GM18499 (cell line): ENCODE measurements at regions not wholly inside any gene's neighbourhood (a gene's known extent, or its start where the extent isn't known, plus 50 kb on each side); places are given as distances from the start of the nearest gene placed in this dataset.

ENCODE experiments used
- ATAC-seq: cut with Tn5 transposase; IDR thresholded peaks from one replicate; pipeline ENCODE4 v1.9.1; 2021; ENCODE audit warnings: moderate number of reproducible peaks; ENCODE audit not compliant: insufficient read depth, unreplicated experiment

- ATAC-seq, result peak; percentile 57
Measured at GRCh38 chr2:126344493-126344892, 311.5 kb upstream of the GYPC start.

GRCh38 chr2:126345691-126346090 is 310.3 kb upstream of the GYPC start:
- ATAC-seq, result no peak

GRCh38 chr2:126356631-126357030 is 299.3 kb upstream of the GYPC start:
- no peak for ATAC-seq

- ATAC-seq, result no peak
Measured at GRCh38 chr2:126358122-126358521, 297.8 kb upstream of the GYPC start.

- no peak for ATAC-seq
Measured at GRCh38 chr2:126359494-126359893, 296.5 kb upstream of the GYPC start.

- ATAC-seq, result no peak
Measured at GRCh38 chr2:126367361-126367760, 288.6 kb upstream of the GYPC start.

- no peak for ATAC-seq
Measured at GRCh38 chr2:126368758-126369157, 287.2 kb upstream of the GYPC start.

GRCh38 chr2:126370201-126370600 is 285.8 kb upstream of the GYPC start:
- ATAC-seq, result no peak

- no peak for ATAC-seq
Measured at GRCh38 chr2:126372406-126372805, 283.6 kb upstream of the GYPC start.

- no peak for ATAC-seq
Measured at GRCh38 chr2:126378176-126378575, 277.8 kb upstream of the GYPC start.

GRCh38 chr2:126381091-126381490 is 274.9 kb upstream of the GYPC start:
- no peak for ATAC-seq

- no peak for ATAC-seq
Measured at GRCh38 chr2:126382998-126383397, 273.0 kb upstream of the GYPC start.

GRCh38 chr2:126383800-126384199 is 272.2 kb upstream of the GYPC start:
- no peak for ATAC-seq

GRCh38 chr2:126385441-126385840 is 270.5 kb upstream of the GYPC start:
- ATAC-seq, result no peak

GRCh38 chr2:126385983-126386382 is 270.0 kb upstream of the GYPC start:
- ATAC-seq, result no peak

GRCh38 chr2:126389446-126389845 is 266.5 kb upstream of the GYPC start:
- ATAC-seq, result no peak

GRCh38 chr2:126392889-126393288 is 263.1 kb upstream of the GYPC start:
- no peak for ATAC-seq

- ATAC-seq, result no peak
Measured at GRCh38 chr2:126399001-126399400, 257.0 kb upstream of the GYPC start.

GRCh38 chr2:126403039-126403628 is 252.8 kb upstream of the GYPC start:
- no peak for ATAC-seq

GRCh38 chr2:126406267-126406666 is 249.7 kb upstream of the GYPC start:
- ATAC-seq, result no peak

GRCh38 chr2:126408671-126409070 is 247.3 kb upstream of the GYPC start:
- ATAC-seq, result no peak

- ATAC-seq, result no peak
Measured at GRCh38 chr2:126409850-126410249, 246.1 kb upstream of the GYPC start.

- ATAC-seq, result peak; percentile 95
Measured at GRCh38 chr2:126413079-126413478, 242.9 kb upstream of the GYPC start.
